Activated naive CD8-positive, alpha-beta T cell treated with anti-CD3 and anti-CD28 coated beads for 36 hours (primary cell): ENCODE measurements at regions not wholly inside any gene's neighbourhood (a gene's known extent, or its start where the extent isn't known, plus 50 kb on each side); places are given as distances from the start of the nearest gene placed in this dataset.
"Not testable (repeated sequence)": the region's sequence is repeated elsewhere in the genome, so short reads cannot be mapped to it uniquely, and the experiment has no call there.

Experiments used
- DNase-seq: peaks from one replicate; pipeline ENCODE4 v3.0.0; 2021
- H3K27ac Mint-ChIP-seq: one replicate; pipeline ENCODE4 v1.8.0; 2022; ENCODE audit warnings: mild to moderate bottlenecking, moderate library complexity, mixed read lengths
- H3K27me3 Mint-ChIP-seq: one replicate; pipeline ENCODE4 v1.8.0; 2022; ENCODE audit warnings: mild to moderate bottlenecking, mixed read lengths
- H3K36me3 Mint-ChIP-seq: one replicate; pipeline ENCODE4 v1.8.0; 2021; ENCODE audit warnings: mild to moderate bottlenecking, mixed read lengths
- H3K4me1 Mint-ChIP-seq: one replicate; pipeline ENCODE4 v1.8.0; 2021; ENCODE audit warnings: mixed read lengths
- H3K4me3 Mint-ChIP-seq: one replicate; pipeline ENCODE4 v1.8.0; 2022; ENCODE audit warnings: mild to moderate bottlenecking, moderate library complexity, mixed read lengths
- H3K9me3 Mint-ChIP-seq: one replicate; pipeline ENCODE4 v1.8.0; 2022; ENCODE audit warnings: mixed read lengths

GRCh38 chr7:17560516-17560915 lies 262.1 kb downstream of the AHR start:
- H3K27ac Mint-ChIP-seq, result no peak overlapping the region
- H3K36me3 Mint-ChIP-seq, result no peaks in the 10 kb centered on the region
- no peak for DNase-seq
- peaks cover 7% of the 10 kb centered on the region for H3K9me3 Mint-ChIP-seq
- no peaks in the 10 kb centered on the region for H3K4me1 Mint-ChIP-seq
- no peak overlapping the region for H3K4me3 Mint-ChIP-seq
- H3K27me3 Mint-ChIP-seq, result peaks cover 18% of the 10 kb centered on the region

GRCh38 chr7:17560966-17561365 lies 262.5 kb downstream of the AHR start:
- Mint-ChIP-seq H3K4me3 (no peak overlapping the region), H3K4me1 (no peaks in the 10 kb centered on the region), H3K36me3 (no peaks in the 10 kb centered on the region), H3K9me3 (peaks cover 7% of the 10 kb centered on the region), H3K27ac (no peak overlapping the region), H3K27me3 (peaks cover 18% of the 10 kb centered on the region)
- no peak for DNase-seq

- no peak overlapping the region for H3K27ac Mint-ChIP-seq
- H3K36me3 Mint-ChIP-seq, result no peaks in the 10 kb centered on the region
- no peak overlapping the region for H3K4me3 Mint-ChIP-seq
- DNase-seq, result no peak
- peaks cover 14% of the 10 kb centered on the region for H3K27me3 Mint-ChIP-seq
- peaks cover 10% of the 10 kb centered on the region for H3K9me3 Mint-ChIP-seq
- H3K4me1 Mint-ChIP-seq, result no peaks in the 10 kb centered on the region
These were observed 266.3 kb downstream of the AHR start for GRCh38 chr7:17564678-17565212.

DNA sequence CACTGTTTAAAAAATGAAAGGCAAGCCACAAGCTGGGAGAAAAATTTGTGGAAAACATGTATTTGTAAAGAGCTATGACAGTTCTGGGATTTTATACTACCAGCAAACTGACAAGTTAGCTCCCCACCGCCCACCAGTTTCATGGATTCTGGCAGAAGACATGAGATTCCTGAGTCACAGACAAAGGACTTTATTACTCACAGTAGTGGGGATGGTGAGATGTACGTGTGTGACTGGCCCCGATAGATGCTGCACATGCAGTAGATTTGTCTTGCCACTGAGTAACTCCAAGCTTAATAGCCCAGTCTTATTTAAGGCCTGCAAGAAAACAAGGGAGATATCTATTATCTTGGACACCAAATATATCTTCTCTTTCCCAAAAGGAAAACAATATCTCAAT lies 281.7 kb downstream of the AHR start:
- Mint-ChIP-seq H3K9me3 (peaks cover 15% of the 10 kb centered on the region), H3K27me3 (peaks cover 10% of the 10 kb centered on the region), H3K27ac (no peak overlapping the region), H3K4me1 (no peaks in the 10 kb centered on the region), H3K36me3 (peaks cover 4% of the 10 kb centered on the region), H3K4me3 (no peak overlapping the region)
- no peak for DNase-seq

DNA sequence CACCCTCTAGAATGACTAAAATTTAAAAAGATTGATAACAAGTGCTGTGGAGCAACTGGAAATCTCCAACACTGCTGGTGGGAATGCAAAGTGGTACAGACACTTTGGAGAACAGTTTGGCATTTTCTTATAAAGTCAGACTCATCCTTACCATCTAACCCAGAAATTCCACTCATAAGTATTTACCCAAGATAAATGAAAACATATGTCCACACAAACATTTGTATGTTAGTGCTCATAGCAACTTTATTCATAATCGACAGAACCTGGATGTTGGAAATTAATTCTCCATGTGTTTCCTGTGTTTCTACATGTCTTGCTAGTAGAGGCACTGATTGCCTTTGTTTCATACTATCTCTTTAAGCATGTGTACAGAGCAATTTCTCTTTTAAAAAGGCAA lies 282.4 kb downstream of the AHR start:
- peaks cover 4% of the 10 kb centered on the region for H3K36me3 Mint-ChIP-seq
- H3K27me3 Mint-ChIP-seq, result peaks cover 11% of the 10 kb centered on the region
- H3K9me3 Mint-ChIP-seq, result peaks cover 15% of the 10 kb centered on the region
- no peak for DNase-seq
- H3K27ac Mint-ChIP-seq, result no peak overlapping the region
- no peak overlapping the region for H3K4me3 Mint-ChIP-seq
- H3K4me1 Mint-ChIP-seq, result no peaks in the 10 kb centered on the region

GRCh38 chr7:17581301-17581700 lies 282.8 kb downstream of the AHR start:
- H3K4me3 Mint-ChIP-seq, result no peak overlapping the region
- peaks cover 15% of the 10 kb centered on the region for H3K27me3 Mint-ChIP-seq
- no peaks in the 10 kb centered on the region for H3K4me1 Mint-ChIP-seq
- no peak for DNase-seq
- peaks cover 15% of the 10 kb centered on the region for H3K9me3 Mint-ChIP-seq
- no peak overlapping the region for H3K27ac Mint-ChIP-seq
- peaks cover 4% of the 10 kb centered on the region for H3K36me3 Mint-ChIP-seq

GRCh38 chr7:17582696-17583095 lies 284.2 kb downstream of the AHR start:
- peaks cover 15% of the 10 kb centered on the region for H3K27me3 Mint-ChIP-seq
- not testable (repeated sequence) for DNase-seq, H3K27ac Mint-ChIP-seq, H3K4me3 Mint-ChIP-seq, H3K36me3 Mint-ChIP-seq, H3K4me1 Mint-ChIP-seq, H3K9me3 Mint-ChIP-seq

GRCh38 chr7:17583786-17584185 lies 285.3 kb downstream of the AHR start:
- Mint-ChIP-seq H3K27ac (no peak overlapping the region), H3K36me3 (no peaks in the 10 kb centered on the region), H3K4me3 (no peak overlapping the region), H3K27me3 (peaks cover 11% of the 10 kb centered on the region), H3K4me1 (no peaks in the 10 kb centered on the region), H3K9me3 (no peaks in the 10 kb centered on the region)
- DNase-seq, result no peak

DNA sequence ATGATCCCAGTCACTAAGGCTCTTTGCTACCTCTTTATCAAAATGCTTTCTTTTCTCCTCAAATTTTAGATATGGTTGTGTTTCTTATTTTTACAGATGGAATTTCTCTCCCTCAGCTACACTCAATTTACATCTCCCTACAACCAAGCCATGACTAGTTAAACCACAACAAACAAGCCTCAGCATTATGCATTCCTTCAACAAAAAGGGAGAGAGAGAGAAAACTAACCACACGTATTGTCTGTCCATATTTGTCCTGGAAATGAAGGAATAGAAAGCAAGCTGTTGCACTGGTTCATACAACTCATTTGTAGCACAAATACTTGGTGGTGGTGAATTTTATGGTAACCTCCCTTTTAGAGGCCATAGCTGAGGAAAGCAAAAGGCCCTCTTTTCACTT lies 286.4 kb downstream of the AHR start:
- H3K27me3 Mint-ChIP-seq, result peaks cover 11% of the 10 kb centered on the region
- H3K4me3 Mint-ChIP-seq, result no peak overlapping the region
- no peaks in the 10 kb centered on the region for H3K36me3 Mint-ChIP-seq
- H3K27ac Mint-ChIP-seq, result no peak overlapping the region
- H3K9me3 Mint-ChIP-seq, result no peaks in the 10 kb centered on the region
- no peak for DNase-seq
- no peaks in the 10 kb centered on the region for H3K4me1 Mint-ChIP-seq

- no peaks in the 10 kb centered on the region for H3K36me3 Mint-ChIP-seq
- H3K27ac Mint-ChIP-seq, result no peak overlapping the region
- H3K9me3 Mint-ChIP-seq, result no peaks in the 10 kb centered on the region
- H3K27me3 Mint-ChIP-seq, result peaks cover 11% of the 10 kb centered on the region
- no peak overlapping the region for H3K4me3 Mint-ChIP-seq
- no peak for DNase-seq
- no peaks in the 10 kb centered on the region for H3K4me1 Mint-ChIP-seq
These were observed 288.3 kb downstream of the AHR start for GRCh38 chr7:17586711-17587110.

DNA sequence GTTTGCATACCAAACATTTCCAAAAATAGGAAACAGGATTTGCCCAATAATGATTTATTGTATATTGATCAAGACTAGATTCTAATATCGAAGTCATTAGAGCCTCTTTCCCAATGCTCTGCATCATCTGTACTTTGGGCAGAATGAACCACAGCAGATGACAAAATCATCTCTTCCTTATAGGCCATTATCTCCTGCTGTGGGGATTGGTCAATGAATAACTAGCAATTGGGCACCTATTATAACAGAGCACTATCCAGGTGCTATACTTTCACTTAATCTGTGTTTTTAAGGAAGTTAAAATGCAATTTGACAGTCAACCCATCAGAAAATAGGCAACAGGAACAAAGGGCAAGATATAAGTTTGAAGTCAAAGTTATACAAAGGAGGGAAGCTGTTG lies 290.3 kb downstream of the AHR start:
- peaks cover 5% of the 10 kb centered on the region for H3K27me3 Mint-ChIP-seq
- no peaks in the 10 kb centered on the region for H3K36me3 Mint-ChIP-seq
- no peak for DNase-seq
- no peak overlapping the region for H3K4me3 Mint-ChIP-seq
- H3K4me1 Mint-ChIP-seq, result no peaks in the 10 kb centered on the region
- H3K9me3 Mint-ChIP-seq, result no peaks in the 10 kb centered on the region
- no peak overlapping the region for H3K27ac Mint-ChIP-seq

GRCh38 chr7:17589671-17590070 lies 291.2 kb downstream of the AHR start:
- Mint-ChIP-seq H3K27ac (no peak overlapping the region), H3K4me3 (no peak overlapping the region), H3K9me3 (no peaks in the 10 kb centered on the region), H3K4me1 (no peaks in the 10 kb centered on the region), H3K27me3 (peaks cover 5% of the 10 kb centered on the region), H3K36me3 (no peaks in the 10 kb centered on the region)
- DNase-seq, result no peak

DNA sequence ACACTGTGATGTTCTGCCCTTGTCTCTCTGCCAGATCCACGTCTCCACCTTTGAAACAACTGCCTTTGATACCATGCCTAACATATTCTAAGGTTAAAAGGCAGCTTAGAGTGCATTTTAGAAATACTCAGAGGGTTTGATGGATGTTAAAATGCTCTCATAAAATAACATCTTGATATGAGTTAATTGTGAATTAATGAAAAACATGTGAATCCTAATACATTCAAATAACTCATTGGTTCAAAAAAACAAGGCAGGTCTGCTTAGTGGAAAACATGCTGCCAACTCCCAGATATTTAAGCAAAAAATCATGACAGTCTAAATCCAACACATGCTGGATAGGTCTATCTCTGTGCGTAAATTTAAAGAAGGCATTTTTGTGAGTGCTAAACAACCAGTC lies 291.8 kb downstream of the AHR start:
- Mint-ChIP-seq H3K27me3 (peaks cover 8% of the 10 kb centered on the region), H3K4me1 (no peaks in the 10 kb centered on the region), H3K27ac (no peak overlapping the region), H3K36me3 (no peaks in the 10 kb centered on the region), H3K4me3 (no peak overlapping the region), H3K9me3 (no peaks in the 10 kb centered on the region)
- no peak for DNase-seq

DNA sequence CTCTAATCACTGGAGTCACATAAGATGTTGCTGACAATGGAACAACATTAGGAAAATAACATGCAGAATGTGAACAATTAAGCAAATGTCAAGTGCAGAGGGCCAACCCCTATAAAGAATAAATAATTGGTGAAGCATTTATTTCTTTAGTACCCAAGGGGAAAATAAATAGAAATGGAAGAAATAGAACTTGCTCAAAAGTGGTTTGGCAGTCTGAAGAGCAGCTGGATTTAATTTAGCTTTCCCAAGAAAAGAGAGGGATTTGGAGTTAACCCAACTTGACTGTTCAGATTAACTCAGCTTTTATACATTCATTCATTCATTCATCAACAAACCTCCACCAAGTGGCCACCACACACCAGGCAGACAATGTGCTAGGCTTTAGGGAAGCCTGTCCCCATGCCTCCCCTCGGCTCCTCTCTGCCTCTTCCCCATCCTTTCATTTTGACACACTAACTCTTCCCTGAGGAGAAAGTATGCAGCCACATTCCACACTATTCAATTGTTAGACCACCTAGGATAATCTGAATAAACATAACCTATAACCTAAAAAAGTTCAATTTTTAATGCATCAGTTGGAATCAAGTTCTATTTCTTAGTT lies 295.5 kb downstream of the AHR start:
- Mint-ChIP-seq H3K4me3 (no peak overlapping the region), H3K36me3 (no peaks in the 10 kb centered on the region), H3K27me3 (peaks cover 3% of the 10 kb centered on the region), H3K27ac (no peak overlapping the region), H3K4me1 (no peaks in the 10 kb centered on the region), H3K9me3 (no peaks in the 10 kb centered on the region)
- no peak for DNase-seq

GRCh38 chr7:17595546-17595945 lies 297.1 kb downstream of the AHR start:
- H3K9me3 Mint-ChIP-seq, result no peaks in the 10 kb centered on the region

GRCh38 chr7:17598305-17598704 lies 299.9 kb downstream of the AHR start:
- peaks cover 6% of the 10 kb centered on the region for H3K27me3 Mint-ChIP-seq
- H3K4me3 Mint-ChIP-seq, result no peak overlapping the region
- no peaks in the 10 kb centered on the region for H3K4me1 Mint-ChIP-seq
- peaks cover 2% of the 10 kb centered on the region for H3K9me3 Mint-ChIP-seq
- DNase-seq, result no peak
- H3K36me3 Mint-ChIP-seq, result no peaks in the 10 kb centered on the region
- H3K27ac Mint-ChIP-seq, result no peak overlapping the region

More at GRCh38 chr7:17595546-17595945, 297.1 kb downstream of the AHR start:
- no peak for DNase-seq
- Mint-ChIP-seq H3K36me3 (no peaks in the 10 kb centered on the region), H3K4me3 (no peak overlapping the region), H3K27me3 (peaks cover 3% of the 10 kb centered on the region), H3K27ac (no peak overlapping the region), H3K4me1 (no peaks in the 10 kb centered on the region)
